Suprapubic skin (tissue), 4 donors: ENCODE measurements at regions not wholly inside any gene's neighbourhood (a gene's known extent, or its start where the extent isn't known, plus 50 kb on each side); places are given as distances from the start of the nearest gene placed in this dataset.

Source experiments
- DNase-seq, 2 donors: peaks; one replicate each; pipeline ENCODE4 v3.0.0-alpha.2; 2019; ENCODE audit warnings: low spot score in 2 of 2
- H3K27ac ChIP-seq: fragments of 200-600 bp; sonication (generic); one replicate; pipeline ENCODE4 v1.5.1; 2019
- H3K27me3 ChIP-seq: fragments of 200-600 bp; sonication (generic); one replicate; pipeline ENCODE4 v1.5.1; 2019
- H3K36me3 ChIP-seq: fragments of 200-600 bp; sonication (generic); one replicate; pipeline ENCODE4 v1.5.1; 2019
- H3K4me1 ChIP-seq: fragments of 200-600 bp; sonication (generic); one replicate; pipeline ENCODE4 v1.5.1; 2019
- H3K4me3 ChIP-seq: fragments of 200-600 bp; sonication (generic); one replicate; pipeline ENCODE4 v1.5.1; 2019; ENCODE audit warnings: mild to moderate bottlenecking
- H3K9me3 ChIP-seq: fragments of 200-600 bp; sonication (generic); one replicate; pipeline ENCODE4 v1.5.1; 2019
- CTCF ChIP-seq, 2 donors: fragments of 200-600 bp in 1 of 2; fragments of 450-650 bp in 1 of 2; sonication (generic) in 1 of 2; IDR thresholded peaks; one replicate each; pipeline ENCODE4 v1.5.1; 2016 to 2019; ENCODE audit warnings: antibody characterized with exemption in 2 of 2, mild to moderate bottlenecking in 1 of 2, moderate library complexity in 1 of 2
- EP300 ChIP-seq: sonication (generic); formaldehyde crosslinking; IDR thresholded peaks from one replicate; pipeline ENCODE4 v1.6.1; 2017; ENCODE audit warnings: antibody characterized with exemption
- POLR2A ChIP-seq, 2 donors: fragments of 450-650 bp; IDR thresholded peaks; one replicate each; pipeline ENCODE4 v1.6.1; 2017; ENCODE audit warnings: antibody characterized with exemption in 2 of 2, mild to moderate bottlenecking in 2 of 2, moderate library complexity in 2 of 2
- POLR2AphosphoS5 ChIP-seq, 3 donors: sonication (generic); formaldehyde crosslinking; IDR thresholded peaks; one replicate each; pipeline ENCODE4 v1.6.1; 2017; ENCODE audit warnings: antibody characterized with exemption in 3 of 3
- WGBS: methylation state at CpG from one replicate; pipeline ENCODE4 v1.1.5; 2018; 5-methylcytosine and 5-hydroxymethylcytosine counted together

- no peak for TF ChIP-seq EP300
- TF ChIP-seq POLR2A (IDR thresholded peaks at IDR 0.05) = no peak
- no peak for TF ChIP-seq CTCF (IDR thresholded peaks at IDR 0.05)
- TF ChIP-seq POLR2AphosphoS5 (IDR thresholded peaks at IDR 0.05) = no peak
- no peaks in the 10 kb centered on the region for H3K4me1 ChIP-seq
- no peak overlapping the region for H3K27ac ChIP-seq
- no peaks in the 10 kb centered on the region for H3K9me3 ChIP-seq
- H3K27me3 ChIP-seq = no peaks in the 10 kb centered on the region
- H3K36me3 ChIP-seq = no peaks in the 10 kb centered on the region
- WGBS = 45% methylated on average over 4 of the region's 4 CpGs
- no peak overlapping the region for H3K4me3 ChIP-seq
- no peak for DNase-seq
These were observed 782.7 kb downstream of the CDH11 start for GRCh38 chr16:64339052-64339770.

DNA sequence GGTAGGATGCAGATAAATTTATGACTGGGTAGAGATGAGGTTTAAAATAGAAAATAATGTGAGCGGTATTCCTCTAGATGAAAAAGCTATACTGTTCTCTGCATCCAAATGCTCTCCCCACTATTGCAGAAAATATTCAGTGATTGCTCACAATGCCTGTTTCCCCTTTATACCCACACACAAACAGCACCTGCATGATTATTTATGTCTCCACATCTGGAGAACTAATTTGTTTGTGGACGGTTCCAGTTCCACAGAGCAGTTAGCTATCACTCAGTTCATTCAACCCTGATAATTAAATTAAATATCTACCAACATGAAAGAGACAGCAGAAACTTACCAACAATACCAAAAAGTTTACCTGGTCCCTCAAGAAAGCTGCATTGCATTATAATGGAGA lies 800.0 kb downstream of the CDH11 start:
- H3K27ac ChIP-seq = no peak overlapping the region
- no peaks in the 10 kb centered on the region for H3K27me3 ChIP-seq
- no peaks in the 10 kb centered on the region for H3K36me3 ChIP-seq
- H3K9me3 ChIP-seq = no peaks in the 10 kb centered on the region
- TF ChIP-seq POLR2A (IDR thresholded peaks at IDR 0.05) (no peak), EP300 (no peak), POLR2AphosphoS5 (IDR thresholded peaks at IDR 0.05) (no peak), CTCF (IDR thresholded peaks at IDR 0.05) (no peak)
- peaks cover 5% of the 10 kb centered on the region for H3K4me1 ChIP-seq
- no peak for DNase-seq
- WGBS = 79% methylated on average over 2 of the region's 2 CpGs
- H3K4me3 ChIP-seq = no peak overlapping the region

DNA sequence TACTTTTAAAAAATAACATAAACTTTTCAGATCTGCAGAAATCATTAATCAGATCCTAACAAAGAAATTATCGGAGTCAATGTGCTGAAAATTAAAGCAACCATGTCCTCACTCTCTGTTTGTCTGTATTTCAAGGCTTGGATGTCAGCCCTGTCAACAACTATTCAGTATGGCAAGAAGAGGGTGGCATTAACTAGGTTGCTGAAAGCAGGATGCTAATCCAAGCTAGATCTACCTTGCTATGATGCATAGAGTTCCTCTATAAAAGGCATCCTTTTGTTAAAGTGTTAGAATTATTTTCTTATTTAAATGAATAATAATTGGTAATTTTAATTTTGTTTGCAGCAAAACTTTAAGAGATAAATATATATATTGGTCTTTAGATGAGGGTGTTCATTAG lies 800.8 kb downstream of the CDH11 start:
- no peak overlapping the region for H3K27ac ChIP-seq
- WGBS = 74% methylated on average over 1 of the region's 1 CpG
- H3K36me3 ChIP-seq = no peaks in the 10 kb centered on the region
- H3K27me3 ChIP-seq = no peaks in the 10 kb centered on the region
- H3K4me1 ChIP-seq = peaks cover 5% of the 10 kb centered on the region
- no peak overlapping the region for H3K4me3 ChIP-seq
- TF ChIP-seq POLR2A (IDR thresholded peaks at IDR 0.05) (no peak), EP300 (no peak), CTCF (IDR thresholded peaks at IDR 0.05) (no peak), POLR2AphosphoS5 (IDR thresholded peaks at IDR 0.05) (no peak)
- no peaks in the 10 kb centered on the region for H3K9me3 ChIP-seq
- DNase-seq = no peak

GRCh38 chr16:64317601-64318000 lies 804.3 kb downstream of the CDH11 start:
- TF ChIP-seq POLR2A (IDR thresholded peaks at IDR 0.05) (no peak), CTCF (IDR thresholded peaks at IDR 0.05) (no peak), EP300 (no peak), POLR2AphosphoS5 (IDR thresholded peaks at IDR 0.05) (no peak)
- 74% methylated on average over 1 of the region's 1 CpG for WGBS
- no peak overlapping the region for H3K4me3 ChIP-seq
- H3K36me3 ChIP-seq = no peaks in the 10 kb centered on the region
- H3K27ac ChIP-seq = peak overlapping the region; percentile 34
- no peaks in the 10 kb centered on the region for H3K9me3 ChIP-seq
- H3K4me1 ChIP-seq = peaks cover 5% of the 10 kb centered on the region
- DNase-seq = no peak
- no peaks in the 10 kb centered on the region for H3K27me3 ChIP-seq

DNA sequence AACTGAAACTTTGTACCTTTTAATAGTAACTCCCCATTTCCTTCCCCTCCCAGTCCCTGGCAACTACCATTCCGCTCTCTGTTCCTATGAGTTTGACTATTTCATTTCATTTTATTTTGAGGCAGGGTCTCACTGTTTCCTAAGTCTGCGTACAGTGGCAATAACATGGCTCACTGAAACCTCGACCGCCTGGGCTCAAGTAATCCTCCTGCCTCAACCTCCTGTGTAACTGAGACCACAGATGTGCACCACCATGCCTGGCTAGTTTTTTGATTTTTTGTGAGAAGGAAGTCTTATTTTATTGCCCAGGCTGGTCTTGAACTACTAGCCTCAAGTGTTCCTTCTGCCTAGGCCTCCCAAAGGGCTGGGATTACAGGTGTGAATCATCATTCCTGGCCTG lies 808.1 kb downstream of the CDH11 start:
- no peak for TF ChIP-seq CTCF (IDR thresholded peaks at IDR 0.05)
- TF ChIP-seq POLR2AphosphoS5 (IDR thresholded peaks at IDR 0.05) = no peak
- TF ChIP-seq POLR2A (IDR thresholded peaks at IDR 0.05) = no peak
- no peak for TF ChIP-seq EP300
- no peaks in the 10 kb centered on the region for H3K36me3 ChIP-seq
- H3K27me3 ChIP-seq = no peaks in the 10 kb centered on the region
- no peak overlapping the region for H3K27ac ChIP-seq
- 87% methylated on average over 4 of the region's 4 CpGs for WGBS
- no peaks in the 10 kb centered on the region for H3K9me3 ChIP-seq
- peaks cover 5% of the 10 kb centered on the region for H3K4me1 ChIP-seq
- no peak overlapping the region for H3K4me3 ChIP-seq
- no peak for DNase-seq
